Amygdala (tissue), 56 donors: ENCODE measurements at regions not wholly inside any gene's neighbourhood (a gene's known extent, or its start where the extent isn't known, plus 50 kb on each side); places are given as distances from the start of the nearest gene placed in this dataset.

Experiments
- DNase-seq, 56 donors: peaks; one replicate each; lab custom pipeline; 2025; lab: John Stamatoyannopoulos, UW

DNA sequence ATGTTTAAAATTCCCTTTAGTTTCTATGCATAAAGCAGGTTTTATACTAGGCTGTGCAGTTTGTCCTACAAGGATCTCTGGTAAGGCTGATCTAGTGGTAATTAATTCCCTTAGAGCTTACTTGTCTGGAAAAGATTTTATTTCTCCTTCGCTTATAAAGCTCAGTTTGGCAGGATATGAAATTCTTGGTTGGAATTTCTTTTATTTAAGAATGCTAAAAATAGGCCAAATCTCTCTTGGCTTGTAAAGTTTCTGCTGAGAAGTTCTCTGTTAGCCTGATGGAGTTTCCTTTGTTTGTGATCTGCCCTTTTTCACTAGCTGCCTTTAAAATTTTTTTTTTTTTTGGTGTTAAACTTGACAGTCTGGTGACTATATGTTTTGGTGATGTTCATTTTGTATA is 237.1 kb upstream of the TLE4 start:
- DNase-seq = no peak

DNA sequence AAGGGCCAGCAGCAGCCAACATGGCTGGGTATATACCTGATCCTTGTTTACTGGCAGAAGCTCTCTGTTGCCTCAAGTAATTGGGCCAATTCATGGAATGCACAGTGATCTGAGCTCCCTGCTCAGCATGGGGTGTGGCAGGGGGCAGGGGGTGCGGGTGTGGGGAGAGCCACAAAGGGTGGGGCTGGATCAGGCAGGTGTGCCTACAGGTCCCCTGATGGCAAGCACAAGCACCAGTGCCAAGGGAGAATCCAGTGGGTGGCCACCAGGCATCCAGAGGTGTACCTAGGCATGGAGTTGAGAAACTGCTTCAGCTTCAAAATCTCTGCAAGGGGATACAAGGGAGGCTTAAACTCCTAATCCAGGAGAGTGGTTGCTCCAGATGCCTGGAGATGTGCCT is 235.8 kb upstream of the TLE4 start:
- DNase-seq = no peak

DNA sequence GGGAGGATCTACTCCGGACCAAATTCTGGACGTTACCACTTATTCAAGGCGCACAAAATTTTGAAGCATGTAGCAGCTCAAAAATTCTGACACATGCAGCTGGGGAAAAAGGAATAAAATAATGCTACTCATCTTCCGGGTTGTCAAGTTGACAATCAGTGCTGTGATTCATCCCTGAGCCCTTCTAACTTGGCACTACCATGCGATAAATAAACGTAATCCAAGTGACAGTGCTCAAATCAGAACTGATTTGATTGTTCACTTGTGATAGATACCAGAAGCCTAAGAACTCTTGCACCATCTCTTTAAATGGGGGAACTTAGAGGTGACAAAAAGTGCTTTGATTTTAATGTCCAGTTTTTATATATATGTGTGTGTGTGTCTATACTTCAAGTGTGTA is 230.2 kb upstream of the TLE4 start:
- DNase-seq = no peak

DNA sequence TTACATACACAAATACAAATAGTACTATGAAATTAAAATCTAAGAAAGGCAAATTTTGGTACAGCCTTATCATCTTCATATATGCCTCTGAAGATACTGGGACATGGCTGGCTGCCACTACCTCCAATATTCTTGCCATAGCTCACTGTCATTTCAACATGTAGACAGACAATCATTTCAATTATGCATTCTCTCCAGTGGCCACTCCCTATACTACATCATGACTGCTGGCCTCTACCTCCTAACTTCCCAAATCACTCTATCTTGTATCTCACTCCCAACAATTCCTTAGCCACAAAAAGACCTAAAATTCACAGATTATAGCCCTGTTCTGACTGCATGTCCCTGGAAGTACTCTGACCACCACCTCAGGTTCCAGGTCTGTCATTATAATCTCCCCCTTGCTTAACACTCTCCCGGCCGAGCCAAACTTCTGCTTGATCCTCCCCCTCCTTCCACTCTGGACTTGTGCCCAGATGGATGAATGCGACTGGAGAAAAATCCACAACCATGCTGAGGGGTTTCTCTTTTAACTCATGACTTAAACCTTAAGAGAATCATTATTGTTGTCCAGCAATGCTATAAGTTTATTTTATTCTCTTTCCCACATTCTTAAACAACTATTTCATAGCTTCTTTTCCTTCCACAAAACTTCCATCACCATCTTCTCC is 225.3 kb upstream of the TLE4 start:
- DNase-seq = no peak

DNA sequence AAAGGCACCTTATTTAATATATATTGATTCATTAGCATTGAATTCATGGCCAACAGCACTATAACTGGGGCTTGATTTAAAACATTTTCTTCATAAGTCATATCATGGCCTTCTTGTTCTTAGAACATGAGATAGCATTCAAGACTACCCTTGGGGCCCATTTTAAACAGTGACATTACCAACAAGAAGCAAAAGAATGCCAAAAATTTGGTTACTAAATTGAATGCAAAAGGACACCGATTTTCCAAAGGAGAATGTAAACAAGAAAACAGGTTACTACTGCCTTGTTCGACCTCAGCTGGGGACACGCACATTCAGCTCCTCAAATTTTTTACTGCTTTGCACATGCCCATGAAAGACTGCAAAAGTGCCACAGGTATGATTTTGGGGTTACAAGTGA is 219.4 kb upstream of the TLE4 start:
- no peak for DNase-seq

DNA sequence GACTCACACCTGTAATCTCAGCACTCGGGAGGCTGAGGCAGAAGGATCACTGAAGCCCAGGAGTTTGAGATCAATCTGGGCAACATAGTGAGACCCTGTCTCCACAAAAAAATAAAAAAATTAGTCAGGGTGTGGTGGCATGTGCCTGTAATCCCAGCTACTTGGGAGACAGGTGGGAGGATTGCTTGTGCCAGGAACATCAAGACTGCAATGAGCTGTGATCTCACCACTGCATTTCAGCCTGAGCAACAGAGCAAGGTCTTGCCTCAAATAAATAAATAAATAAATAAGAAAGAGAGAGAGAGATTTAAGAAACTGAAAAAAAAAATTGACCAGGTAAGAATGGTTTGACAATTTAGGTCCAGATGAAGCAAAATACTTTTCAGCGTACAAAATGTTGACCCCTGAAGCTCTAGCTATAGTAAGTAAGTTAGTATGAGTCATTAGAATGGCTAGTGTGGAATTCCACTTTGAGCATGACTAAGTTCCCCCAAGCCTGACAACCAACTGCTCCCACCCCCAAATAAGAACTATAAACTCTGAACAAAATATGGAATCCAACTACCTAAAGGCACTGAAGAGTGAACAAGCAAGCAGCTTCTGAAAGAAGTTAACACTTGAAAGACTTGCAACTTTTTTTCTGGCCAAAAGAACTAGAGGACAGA is 217.8 kb upstream of the TLE4 start:
- DNase-seq = no peak

DNA sequence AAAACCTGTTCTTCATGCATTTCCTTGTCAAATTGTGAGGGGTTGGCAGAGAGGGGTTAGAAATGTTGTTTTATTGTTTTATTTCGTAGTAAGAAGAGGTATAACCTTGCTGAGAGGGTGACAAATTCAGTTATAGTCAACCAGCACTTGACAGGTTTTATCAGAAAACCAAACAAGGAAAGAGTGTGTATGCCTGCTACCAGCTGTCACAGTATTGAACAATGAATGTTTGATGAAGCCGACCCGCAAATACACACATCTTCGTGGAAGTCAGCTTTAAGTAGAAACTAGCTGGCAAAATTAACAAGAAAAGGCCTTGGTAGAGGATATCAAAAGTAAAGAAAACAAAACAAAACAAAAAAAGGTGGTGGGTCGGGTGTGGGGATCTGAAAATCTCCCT is 214.6 kb upstream of the TLE4 start:
- DNase-seq = no peak

DNA sequence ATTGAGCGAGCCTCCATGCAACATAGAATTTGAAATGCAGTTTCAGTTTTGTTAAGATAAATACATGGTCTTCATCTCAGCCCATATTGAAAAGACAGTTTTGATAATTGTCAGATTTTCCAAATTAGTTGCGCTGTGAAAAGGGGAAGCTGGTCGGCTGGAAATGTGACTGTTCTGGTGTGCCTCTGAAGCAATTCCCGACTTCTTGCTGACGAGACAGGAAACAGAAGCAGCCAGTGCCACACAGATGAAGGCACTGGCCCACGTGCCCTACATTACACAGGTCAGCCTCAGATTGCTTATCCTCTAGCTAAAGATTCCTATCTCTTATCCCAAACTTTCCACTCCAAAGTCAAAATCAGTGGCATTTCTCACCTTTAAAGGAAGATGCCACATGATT is 214.1 kb upstream of the TLE4 start:
- DNase-seq = peak in 4 of 56 donors; percentile 4 to 23 (median 8)

DNA sequence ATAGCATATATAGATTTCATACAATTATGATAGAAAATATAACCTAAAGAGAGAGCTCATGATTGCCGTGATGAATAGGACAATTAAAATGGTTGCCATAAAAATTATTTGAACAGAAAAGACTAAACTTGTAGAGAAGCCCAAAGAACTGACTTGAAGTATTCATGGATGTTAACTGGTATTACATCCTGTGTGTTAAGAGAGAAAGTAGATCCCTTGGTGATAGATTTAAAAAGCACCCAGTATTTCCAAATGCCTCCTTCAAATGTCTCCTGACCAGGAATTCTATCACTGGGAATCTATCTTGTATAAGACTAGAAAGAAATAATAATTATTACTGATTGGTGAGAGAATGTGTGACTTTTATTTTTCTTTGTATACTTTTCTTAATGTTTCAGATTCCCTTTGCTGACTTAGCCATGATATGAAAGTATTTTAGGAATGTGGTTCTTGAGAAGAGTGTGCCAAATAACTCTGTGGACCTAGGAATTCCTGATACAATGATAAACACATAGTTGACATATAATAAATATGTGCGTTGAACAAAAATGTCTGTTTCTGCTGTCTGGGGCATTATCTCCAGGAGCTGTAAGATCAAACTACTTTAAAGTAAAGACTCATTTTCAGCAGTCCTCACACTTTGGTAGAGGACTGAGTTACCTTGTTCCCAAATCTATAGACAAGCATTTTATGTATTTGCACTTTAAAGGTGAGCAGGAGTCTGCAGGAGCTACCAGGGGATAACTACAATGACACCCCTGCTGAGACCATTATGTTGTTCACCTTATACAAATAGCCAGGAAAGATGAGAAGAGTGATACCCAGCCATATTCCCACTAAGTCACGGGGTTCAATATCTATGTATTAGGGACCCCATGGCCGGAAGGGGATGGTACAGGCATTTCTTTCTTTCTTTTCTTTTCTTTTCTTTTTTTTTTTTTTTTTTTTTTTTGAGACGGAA is 211.1 kb upstream of the TLE4 start:
- DNase-seq = no peak

DNA sequence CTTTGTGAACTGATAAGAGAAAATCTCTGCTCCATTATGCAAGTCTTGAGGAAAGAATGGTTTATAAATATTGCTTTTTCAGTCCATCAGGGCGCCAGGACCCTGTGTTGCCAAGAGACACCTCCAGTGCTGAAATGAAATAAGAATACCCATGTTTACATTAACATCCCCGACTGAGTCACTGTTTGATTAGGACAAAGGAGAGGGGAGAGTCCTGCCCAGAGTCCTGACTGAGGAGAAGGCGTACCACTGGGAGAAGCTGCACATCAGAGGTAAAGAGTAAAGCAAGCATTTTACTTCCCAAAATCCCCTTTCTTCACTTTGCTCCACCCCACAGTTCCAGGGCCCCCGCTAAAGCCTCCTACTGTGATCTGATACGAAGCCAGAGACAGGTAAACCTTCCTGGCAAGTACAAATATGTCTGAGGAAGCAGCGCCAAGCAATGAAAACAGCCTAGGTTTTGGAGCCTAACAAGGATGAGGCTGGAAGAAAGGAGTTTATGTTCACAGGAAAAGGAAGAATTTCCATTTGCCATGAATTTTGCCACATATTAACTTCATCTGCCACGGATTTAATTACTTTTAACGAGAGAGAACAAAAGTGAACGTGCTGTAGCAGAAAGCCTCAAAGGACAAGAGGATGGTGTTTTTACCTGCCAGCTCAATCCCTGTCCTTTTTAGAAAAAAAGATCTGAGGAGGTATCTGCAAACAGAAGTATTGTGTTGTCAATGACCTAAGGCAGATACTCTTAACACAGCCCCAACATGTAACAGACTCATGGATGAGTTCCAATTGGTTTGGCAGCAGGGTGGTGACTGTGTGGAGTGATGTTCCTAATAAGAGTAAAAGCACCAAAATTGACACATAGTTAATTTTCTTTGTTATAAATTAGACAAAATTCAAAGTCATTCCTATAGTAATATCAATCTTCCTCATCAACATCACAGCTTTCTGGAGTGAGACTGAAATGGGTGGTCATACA is 209.4 kb upstream of the TLE4 start:
- DNase-seq = no peak

DNA sequence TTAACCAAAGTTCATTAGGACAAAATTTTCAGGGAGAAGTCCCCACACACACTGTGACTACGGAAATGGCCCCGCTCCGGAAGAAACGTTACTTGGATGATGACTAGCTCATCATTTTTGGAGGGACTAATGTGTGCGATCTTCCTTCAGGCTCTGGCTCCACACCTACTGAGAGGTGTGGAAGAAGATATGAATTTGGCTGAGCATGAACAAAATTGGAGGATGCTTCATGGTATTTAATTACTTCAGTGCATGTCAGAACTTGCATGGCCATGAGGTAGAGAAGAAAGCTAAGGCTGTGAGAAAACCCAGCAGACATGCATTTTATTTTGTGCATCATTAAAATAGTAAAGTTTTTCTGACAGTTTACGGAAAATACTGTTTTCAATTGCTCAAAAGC is 202.1 kb upstream of the TLE4 start:
- no peak for DNase-seq

DNA sequence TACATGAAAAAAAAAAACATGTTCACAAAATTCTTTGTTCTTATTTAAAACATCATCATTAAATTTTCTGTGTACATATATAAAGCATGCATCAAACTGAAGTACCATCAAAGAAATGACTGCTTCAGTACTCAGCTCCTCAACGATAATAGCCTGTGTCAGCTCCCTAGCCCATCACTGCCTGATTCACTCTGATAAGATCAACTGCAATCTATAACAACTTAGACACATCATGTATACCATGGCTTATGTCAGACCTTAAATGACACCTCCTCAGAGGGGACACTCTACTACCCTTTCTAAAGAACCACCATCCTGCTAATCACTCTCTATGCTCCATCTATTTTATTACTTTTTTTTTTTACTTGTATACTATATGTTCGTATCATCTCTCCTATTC is 200.5 kb upstream of the TLE4 start:
- DNase-seq = no peak

DNA sequence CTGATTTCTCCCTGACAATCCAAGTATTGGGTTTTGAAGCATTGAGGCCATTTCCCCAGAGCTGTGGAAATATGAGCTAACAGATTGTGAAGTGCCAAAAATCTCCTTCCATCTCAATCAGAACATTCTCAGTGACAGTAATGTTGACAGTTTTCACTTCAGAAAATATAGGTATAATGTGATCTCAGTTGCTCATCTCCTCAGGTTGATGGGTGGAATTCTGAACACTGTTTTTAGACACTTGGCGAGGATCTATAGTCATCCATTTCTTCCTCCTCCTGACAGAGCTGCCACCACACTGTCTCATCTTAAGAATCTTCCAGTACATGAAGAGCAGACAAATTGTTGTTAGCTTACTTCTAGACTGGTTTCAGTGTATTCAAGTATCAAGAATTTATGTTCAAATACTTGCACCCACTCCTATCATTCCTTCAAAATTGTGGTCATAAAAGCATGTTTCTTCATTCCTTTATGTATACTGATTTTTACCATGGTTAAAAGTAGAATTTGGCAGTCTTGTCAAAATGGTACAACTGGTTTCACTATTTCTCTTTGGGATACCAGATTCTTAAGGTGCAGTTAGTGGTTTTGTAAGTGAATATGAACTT is 199.7 kb upstream of the TLE4 start:
- no peak for DNase-seq

DNA sequence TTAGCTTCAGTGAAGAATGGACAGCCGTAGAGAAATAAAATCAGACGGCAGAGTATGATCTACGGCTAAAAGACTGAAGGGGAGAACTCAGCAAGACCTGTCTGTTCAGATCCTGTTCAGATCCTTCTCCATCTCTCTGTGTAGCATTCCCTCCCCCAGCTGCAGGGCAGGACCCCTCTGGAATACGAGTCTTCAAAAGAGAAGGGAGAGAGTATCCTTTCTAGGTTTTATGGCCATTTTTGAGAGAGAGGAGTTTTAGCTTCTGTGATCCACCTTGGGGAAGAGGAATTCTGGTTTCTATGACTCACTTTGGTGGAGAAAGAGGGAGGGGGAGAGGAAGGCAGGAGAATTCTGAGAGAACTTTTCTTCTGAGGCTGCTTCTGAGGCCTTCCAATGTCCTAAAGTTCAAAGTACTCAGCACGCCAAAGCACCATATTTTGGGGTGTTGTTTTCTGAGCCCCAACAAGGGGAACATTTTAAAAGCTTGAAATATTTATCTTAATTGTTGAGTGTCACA is 194.4 kb upstream of the TLE4 start:
- no peak for DNase-seq

DNA sequence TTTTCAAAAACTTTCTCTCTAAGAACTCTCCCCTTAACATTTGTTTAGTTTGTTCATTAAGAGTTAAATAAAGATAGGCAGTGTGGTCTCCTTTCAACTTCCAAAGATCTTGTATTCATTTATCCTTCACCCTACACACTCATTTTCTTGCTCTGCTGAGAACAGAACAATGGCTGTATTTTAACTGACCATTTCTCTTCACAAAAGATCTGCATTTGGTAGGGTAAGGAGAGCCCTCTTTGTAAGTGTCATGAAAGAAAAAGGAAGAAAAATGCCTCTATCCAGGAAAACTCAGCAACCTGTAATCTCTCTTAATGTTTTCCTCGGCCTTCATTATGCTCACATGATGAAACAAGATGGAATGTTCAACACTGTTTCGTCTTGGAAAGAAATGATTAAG is 193.7 kb upstream of the TLE4 start:
- DNase-seq = no peak

DNA sequence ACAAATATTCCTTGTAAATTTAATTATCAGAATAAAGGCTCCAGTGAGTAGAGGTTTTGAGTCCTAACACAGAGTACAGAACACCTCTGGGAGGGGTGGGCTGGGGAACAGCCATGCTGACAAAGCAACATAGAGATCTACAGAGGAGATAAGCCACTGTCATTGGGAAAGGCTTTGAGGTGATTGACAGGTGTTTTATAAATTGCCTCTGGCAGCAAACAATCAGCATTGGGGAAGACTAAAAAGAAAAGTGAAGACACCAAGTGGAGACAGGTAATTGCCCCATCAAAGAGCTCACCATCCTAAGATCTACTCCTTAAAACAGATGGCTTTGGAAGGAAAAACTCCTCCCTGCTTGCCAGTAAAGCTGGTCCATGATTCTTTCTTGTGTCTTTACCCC is 189.7 kb upstream of the TLE4 start:
- DNase-seq = no peak

DNA sequence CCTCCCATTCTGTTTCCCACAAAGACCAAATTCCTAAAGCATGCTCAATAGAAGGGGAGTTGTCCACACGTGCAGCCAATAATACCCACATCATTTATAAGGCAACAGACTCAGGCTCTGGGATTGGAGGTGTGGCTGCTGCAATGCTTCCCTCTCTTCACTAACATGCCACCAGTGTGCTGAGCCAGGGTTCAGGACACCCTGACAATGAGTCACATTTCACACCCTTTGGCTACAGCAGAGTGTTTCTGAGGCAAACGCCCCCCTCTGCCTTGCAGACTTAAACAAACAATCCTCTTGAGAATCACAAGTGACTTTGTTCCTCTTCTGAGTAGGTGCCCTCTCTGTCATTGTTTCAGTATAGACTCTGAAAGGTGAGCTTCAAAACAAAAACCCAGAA is 189.3 kb upstream of the TLE4 start:
- DNase-seq = no peak

DNA sequence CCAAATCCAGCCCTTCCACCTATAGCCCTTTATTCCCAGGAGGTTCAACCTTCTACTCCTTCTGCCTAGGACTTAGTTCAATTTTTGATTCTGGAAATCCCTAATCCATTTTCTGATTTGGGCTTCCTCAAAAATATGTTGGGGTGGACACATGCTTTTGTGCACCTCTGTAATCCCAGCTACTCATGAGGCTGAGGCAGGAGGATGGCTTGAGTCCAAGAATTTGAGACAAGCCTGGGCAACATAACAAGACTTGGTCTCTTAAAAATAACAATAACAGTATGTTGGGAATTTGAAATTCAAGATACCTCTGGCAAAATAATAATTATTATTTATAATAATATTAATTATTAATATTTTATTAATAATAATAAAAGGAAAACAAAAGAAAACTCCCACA is 188.7 kb upstream of the TLE4 start:
- no peak for DNase-seq

DNA sequence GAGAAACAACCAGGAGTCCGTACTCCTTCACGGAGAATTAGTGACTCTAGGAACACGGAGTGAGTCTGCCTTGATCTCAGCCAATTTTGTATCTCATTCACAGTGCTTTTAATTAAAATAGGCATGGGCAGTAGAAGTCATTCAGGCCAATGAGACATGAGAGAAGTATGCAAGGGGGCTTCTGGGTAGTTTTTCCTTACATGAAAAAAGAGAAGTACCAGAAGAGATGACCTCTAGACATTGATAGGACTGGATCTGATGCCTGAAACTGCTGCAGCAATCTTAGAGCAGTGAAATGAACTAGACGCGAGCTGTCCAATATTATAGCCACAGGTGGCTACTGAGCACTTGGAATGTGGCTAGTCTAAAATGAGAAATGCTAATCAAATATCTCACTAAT is 187.7 kb upstream of the TLE4 start:
- DNase-seq = no peak

DNA sequence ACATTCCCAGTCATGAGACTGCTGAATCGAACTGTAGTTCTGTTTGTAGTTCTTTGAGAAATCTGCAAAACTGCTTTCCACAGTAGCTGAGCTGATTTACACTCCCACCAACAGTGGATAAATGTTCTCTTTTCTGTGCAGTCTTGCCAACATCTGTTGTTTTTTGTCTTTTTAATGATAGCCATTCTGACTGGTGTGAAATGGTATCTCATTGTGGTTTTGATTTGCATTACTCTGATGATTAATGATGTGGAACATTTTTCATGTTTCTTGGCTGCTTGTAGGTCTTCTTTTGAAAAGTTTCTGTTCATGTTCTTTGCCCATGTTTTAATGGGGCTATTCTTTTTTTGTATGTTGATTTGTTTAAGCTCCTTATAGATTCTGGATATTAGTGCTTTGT is 187.3 kb upstream of the TLE4 start:
- DNase-seq = no peak
